GM19193 (cell line): ENCODE measurements at regions not wholly inside any gene's neighbourhood (a gene's known extent, or its start where the extent isn't known, plus 50 kb on each side); places are given as distances from the start of the nearest gene placed in this dataset.

Experiments
- POLR2A ChIP-seq: IDR thresholded peaks from 4 replicates; pipeline ENCODE4 v1.6.1; 2011; ENCODE audit not compliant: insufficient read depth, insufficient read length; ENCODE audit errors: extremely low read depth

DNA sequence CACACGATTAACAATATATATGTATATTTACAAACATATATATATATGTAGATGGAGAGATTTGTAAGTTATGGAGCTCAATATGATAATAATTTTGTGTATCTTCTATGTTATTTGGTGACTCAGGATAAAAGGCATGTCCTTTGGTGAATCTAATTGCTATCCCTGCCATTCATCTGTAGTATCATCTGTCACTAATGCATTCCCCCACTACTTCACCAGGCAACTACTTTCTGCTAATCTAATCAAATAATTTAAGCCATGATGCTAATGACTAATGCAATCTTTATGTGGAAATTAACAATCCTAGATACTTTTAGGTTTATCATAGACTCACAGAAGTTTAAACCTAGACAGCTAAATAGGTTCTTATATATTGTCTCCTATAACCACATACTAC is 1074.5 kb downstream of the PLA2G4A start:
- TF ChIP-seq POLR2A: no peak

DNA sequence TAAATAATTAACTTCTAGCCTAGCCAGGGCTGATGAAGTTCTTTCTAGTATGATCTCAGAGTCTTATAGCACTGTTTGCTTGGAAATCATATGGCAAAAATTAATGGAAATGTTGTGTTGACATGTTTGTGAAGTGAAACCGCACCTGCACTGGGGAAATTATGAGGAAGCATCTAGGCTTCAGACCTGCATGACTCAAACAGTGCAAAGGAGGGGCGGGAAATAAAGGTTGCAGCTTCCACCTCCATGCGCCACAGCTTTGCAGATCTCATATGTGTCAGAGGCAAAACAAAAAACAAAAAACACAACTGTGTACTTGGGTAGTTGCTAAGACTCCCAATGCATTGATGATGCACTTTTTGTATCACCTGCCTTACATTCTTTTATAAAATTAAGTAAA is 1080.6 kb downstream of the PLA2G4A start:
- TF ChIP-seq POLR2A: no peak

DNA sequence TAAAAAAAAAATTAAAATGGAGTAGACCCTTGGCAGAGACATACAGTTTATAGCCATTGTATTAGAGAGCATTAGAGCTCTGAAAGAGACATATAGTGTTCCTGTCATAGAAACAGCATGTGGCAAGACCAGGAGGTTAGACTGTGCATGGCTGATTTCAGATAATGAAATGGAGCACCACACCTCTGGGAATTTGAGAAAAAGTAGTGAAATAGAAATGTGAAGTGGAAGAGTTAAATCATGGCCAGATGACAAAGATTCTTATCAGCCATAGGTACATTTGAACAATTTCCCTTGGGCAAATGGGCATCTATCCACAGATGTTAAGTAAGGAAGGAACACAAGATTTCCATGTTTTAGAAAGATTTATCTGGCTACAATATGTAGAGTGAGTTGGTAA is 1083.1 kb downstream of the PLA2G4A start:
- no peak for TF ChIP-seq POLR2A

DNA sequence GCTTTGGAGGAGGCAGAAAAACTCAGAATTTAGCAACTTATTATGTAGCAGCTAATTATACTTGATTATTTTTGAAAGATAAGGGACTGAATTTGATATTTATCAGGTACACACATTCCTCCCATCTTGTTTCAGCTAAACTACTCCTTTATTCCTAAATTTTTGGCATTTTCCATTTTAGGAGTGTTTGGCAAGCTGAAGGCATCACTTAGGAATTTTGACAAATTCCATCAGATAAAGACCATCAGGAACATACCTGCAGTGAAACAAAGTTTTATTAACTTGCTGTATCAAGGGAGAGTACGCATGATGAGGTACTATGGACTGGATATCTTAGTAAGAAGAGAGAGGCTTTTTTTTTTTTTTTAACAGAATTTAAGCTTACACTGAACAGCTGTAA is 1092.2 kb downstream of the PLA2G4A start:
- TF ChIP-seq POLR2A: no peak

DNA sequence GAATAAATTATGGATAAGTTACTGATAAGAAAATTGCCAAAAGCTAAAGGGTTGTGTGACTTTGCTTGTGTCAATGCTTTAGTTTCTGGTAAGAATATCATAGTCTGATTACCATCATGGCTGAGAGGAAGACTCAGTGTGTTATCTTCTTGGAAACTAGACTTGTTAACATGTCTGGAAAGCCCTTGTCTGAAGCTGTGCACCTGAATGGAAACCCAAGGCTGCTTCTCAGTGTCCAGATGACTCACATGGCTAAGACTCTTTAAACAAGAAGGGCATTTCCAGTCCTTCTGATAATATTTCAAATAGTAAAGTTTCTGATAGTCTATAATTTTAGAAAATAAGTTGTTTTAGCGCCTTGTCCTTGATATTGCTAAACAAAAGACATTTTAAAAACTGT is 1092.7 kb downstream of the PLA2G4A start:
- TF ChIP-seq POLR2A: no peak

DNA sequence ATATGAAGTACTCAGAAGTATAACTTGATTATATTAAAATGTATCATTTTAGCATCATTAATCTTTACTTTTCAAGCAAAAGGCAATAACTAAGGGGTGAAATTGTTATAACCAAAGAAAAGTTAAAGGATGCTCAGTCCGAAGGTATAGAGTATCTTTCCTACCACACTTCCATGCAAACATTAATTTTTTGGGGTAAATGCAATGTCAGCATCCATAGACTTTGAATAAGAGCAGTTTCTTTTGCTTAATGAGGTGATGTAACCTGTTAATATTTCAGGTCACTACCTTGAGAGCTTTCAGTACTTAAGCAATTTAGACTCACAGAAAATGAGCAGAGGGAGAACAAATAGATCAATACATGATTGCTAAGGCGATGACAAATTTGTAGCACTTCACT is 1093.5 kb downstream of the PLA2G4A start:
- TF ChIP-seq POLR2A: no peak

DNA sequence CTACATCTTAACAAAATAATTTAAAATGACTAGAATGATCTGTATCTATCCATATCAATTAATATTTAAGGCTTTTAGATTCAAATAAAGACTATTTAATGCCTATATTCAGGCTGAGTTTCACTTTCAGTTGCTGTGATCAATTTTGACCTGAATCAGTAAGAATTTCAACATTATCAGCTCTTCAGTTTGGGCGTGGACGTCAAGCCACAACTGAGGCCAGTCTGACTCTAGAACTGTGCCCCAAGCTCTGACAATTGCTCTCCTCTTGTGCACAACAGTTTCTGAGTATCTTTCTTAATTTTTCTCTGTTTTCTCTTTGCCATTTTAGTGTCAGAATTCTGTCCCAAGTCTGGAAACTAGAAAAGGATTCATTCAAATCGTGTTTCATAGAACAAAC is 1095.5 kb downstream of the PLA2G4A start:
- no peak for TF ChIP-seq POLR2A

DNA sequence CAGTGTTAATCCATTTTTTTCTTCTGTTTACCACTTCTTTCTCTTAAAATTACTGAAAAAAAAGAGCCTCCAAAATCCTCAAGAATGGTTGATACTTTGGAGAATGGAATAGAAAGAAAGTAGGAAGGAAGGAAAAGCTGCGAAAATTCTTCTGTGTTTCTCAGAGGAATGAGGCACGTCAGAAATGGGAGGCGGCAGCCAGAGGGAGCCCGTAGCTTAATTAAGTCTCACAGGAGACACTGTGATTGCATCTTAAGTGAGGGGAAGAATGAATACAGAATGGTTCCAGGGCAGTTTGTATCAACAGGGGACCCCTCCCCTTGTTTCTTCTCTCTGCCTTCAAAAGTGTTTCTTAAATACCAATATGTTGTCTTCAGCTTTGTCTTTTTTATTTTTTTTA is 1099.5 kb downstream of the PLA2G4A start:
- TF ChIP-seq POLR2A: no peak

DNA sequence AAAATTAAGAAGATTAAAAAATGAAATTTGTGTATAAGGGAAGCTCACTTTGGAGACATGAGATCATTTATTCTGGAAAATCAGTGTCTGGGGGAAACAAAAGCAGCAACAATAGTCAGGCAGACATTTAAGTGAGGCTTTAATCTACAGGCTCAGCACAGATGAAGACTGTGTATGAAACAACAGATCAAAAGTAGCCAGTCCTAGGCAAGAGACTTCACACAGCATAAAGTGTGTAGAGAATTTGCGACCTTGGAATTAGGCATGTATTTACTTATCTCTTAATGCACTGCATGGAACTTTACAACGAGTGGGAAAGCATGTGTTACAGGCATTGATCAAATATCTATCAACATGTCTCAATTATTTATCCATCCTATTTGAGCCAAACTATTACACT is 1099.9 kb downstream of the PLA2G4A start:
- TF ChIP-seq POLR2A: no peak

DNA sequence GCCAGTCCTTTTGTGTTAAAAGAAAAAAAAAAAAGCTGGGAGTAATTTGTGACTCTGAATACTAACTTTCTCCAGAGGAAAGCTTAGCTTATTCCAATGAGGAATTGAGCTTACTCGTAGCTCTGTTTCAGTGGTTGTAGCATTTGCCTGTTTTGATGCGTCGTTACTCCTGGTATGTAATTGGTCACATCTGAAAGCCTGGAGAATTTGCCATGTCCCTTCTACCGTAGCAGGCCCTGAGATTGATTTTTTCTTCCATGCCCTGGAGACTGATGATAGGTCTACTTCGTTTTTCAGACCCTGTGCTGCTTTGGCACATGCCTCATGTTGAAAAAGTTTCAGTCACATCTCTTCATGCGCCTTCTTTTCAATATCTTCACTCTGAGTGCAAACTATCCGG is 1103.0 kb downstream of the PLA2G4A start:
- TF ChIP-seq POLR2A: no peak

DNA sequence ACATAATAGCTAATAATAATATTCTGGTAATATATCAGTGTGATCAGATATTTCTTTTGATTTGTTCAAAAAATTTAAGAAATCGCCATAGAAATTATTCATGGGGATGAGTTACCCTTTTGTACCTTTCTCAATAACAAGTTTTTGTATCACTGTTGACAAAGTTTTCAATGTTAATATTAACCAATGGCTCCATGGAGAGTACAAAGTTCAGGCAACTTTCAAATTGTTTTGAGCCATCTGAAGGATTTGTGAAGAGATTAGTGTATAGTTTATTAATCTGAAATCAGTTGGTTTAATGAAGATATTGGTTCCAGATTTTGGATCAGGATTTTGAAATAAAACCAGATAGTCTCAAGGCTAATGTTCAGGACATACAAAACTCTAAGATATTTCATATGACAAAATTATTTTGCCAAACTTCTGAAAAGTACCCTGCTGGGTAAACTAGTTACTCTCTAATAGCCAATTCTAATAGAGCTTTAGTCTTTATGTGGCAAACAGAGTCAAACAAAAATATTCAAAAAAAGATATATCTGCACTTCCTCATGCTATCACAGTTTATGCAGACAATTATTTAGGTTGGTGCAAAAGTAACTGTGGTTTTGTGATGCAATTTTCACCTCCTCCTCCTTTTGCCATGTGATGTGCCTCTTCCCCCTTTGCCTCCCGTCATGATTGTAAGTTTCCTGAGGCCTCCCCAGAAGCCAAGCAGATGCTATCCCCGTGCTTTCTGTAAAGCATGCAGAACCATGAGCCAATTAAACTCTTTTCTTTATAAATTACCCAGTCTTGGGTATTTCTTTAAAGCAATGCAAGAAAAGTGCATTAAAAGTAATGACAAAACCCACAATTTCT is 1105.0 kb downstream of the PLA2G4A start:
- no peak for TF ChIP-seq POLR2A

DNA sequence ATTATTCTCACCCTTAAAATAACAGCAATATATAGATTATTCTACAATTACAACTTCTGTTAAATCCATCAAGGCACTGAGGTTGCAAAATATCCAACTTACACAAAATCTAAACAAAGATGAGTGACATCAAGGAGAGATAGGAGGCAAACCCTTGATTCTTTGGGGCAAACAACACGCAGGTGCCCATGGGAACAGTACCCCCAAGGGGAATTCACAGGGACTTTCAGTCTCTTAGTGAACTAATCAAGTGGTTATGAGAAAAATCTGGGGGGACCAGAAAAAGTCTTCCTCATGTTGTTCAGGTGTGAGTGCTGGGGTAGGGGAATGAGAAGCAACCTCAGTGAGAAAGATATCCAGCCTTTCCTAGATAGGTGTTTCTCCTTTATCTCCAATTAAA is 1107.9 kb downstream of the PLA2G4A start:
- no peak for TF ChIP-seq POLR2A

DNA sequence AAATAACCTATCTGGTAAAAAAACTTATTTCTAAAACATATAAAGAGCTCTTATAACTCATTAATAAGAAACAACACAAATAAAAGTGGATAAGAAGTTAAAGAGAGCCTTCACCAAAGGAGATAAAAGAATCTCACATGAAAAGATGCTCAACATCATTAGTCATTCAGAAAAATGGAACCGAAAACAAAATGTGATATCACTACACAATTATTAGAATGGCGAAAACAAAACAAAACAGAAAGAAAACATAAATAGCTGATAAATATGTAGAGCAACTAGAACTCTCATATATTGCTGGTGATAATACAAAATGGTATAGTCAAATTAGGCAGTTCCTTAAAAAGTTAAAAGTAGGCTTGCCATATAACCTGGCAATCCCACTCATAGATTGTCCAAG is 1109.3 kb downstream of the PLA2G4A start:
- no peak for TF ChIP-seq POLR2A

DNA sequence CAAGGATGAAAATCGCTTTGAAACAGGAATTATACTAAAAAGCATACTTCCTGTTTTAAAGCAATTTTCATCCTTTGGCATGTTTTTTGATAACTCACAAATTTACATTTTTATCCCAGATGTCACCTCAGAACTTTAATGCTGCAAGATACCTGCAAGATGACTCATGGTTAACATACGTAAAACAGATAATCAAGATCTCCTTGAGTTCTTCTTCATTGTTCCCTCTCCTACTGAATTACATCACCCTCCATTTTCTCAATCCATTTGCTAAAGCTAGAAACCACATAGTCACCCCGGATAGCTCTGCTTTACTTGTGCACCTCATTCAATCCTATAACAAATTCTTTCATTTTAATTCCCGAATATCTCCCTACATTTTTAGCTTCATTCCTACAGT is 1114.2 kb downstream of the PLA2G4A start:
- TF ChIP-seq POLR2A: no peak

DNA sequence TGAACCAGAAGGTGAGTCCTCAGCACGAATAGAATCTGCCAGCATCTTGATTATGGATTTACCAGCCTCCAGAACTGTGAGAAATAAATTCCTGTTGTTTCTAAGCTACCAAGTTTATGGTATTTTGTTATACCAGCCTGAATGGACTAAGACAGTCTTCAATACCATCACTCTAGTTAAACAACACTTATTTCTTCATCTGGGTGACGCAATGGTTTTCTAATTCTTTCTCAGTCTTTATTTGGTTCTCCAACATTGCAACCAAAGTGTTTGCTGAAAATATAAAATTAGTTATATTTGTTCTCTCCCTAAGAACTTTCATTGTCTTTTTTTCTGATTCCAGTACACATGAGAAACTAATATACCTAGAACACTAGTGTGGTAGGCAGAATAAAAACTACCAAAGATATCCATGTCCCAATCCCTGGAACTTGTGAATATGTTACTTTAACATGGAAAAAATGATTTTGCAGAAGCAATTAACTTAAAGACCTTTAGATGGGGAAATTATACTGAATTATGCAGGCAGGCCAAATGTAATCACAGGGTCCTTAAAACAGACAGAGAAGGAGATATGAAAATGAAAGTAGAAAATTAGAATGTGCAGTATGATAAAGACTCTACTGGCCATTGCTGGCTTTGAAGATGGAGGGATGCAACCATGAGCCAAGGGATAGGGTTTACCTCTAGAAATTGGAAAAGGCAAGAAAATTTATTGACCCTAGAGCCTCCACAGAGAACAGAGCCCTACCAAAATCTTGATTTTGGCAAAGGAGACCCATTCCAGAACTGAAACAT is 1115.1 kb downstream of the PLA2G4A start:
- TF ChIP-seq POLR2A: no peak

DNA sequence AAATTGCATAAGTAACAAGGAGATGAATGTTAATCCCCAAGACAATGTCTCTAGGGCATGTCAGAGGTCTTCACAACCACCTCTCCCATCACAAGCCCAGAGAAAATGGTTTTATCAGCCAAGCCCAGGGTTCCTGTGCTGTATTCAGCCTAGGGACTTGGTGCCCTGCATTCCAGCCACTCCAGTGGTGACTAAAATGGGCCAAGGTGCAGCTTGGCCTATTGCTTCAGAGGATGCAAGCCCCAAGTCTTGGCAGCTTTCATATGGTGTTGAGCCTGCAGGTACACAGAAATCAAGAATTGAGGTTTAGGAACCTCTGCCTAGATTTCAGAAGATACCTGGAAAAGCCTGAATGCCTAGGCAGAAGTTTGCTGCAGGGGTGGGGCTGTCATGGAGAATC is 1118.6 kb downstream of the PLA2G4A start:
- no peak for TF ChIP-seq POLR2A
